ENCODE measurements at regions not wholly inside any gene's neighbourhood (a gene's known extent, or its start where the extent isn't known, plus 50 kb on each side); places are given as distances from the start of the nearest gene placed in this dataset.

DNA sequence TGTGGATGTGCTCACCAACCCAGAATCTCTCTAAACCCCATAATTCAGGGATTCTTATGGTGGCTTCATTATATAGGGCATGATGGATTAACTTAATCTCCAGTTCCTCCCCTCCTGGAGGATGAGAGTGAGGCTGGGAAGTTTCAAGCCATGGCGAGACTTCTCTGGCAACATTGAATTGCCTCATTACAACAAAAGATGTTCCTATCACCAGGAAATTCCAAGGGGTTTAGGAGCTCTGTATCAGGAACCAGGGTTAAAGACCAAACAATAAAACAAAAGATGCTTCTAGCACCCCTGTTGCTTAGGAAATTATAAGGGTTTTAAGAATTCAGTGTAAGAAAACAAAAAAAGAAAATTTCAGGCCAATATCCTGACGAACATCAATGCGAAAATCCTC is 100.1 kb downstream of the NAB1 start:
- H3K4me3 ChIP-seq, result no peak overlapping the region
- no peaks in the 10 kb centered on the region for H3F3A ChIP-seq (replicated peaks; ENCODE audit: low read depth)
- no peaks in the 10 kb centered on the region for H4K20me1 ChIP-seq (replicated peaks; ENCODE audit: insufficient read depth)
- H2AFZ ChIP-seq, result peak overlapping the region; percentile 2; the same call in 1 of the 2 replicates
- H3K27ac ChIP-seq (ENCODE audit: low read depth), result no peak overlapping the region
- peaks cover 7% of the 10 kb centered on the region; the same call in 2 of the 3 replicates for H3K4me1 Mint-ChIP-seq
- H3K27ac Mint-ChIP-seq, result no peak overlapping the region
- H3K36me3 Mint-ChIP-seq (ENCODE audit: low read depth), result no peaks in the 10 kb centered on the region
- ATAC-seq (no peak), DNase-seq (ENCODE audit: low spot score) (no peak)
- no peaks in the 10 kb centered on the region for H3K9me2 ChIP-seq (ENCODE audit: insufficient read depth)
- H3K4me2 ChIP-seq, result no peak overlapping the region
- no peaks in the 10 kb centered on the region for H3K27me3 Mint-ChIP-seq (ENCODE audit: insufficient read depth, low read depth, poor library complexity)
- no peaks in the 10 kb centered on the region; the same call in 2 of the 3 replicates for H3K9me3 Mint-ChIP-seq
- H3K36me3 ChIP-seq (ENCODE audit: insufficient read depth), result no peaks in the 10 kb centered on the region
- no peaks in the 10 kb centered on the region for H3K27me3 ChIP-seq (ENCODE audit: insufficient read depth)
- no peaks in the 10 kb centered on the region for H3K79me2 ChIP-seq (replicated peaks; ENCODE audit: insufficient read depth)
- no peak overlapping the region for H3K4me3 Mint-ChIP-seq
- no peaks in the 10 kb centered on the region for H3K4me1 ChIP-seq (ENCODE audit: insufficient read depth)
- no peak for TF ChIP-seq STAT1 (IDR thresholded peaks at IDR 0.05; ENCODE audit: unreplicated experiment)
- TF ChIP-seq, protein P1, sequence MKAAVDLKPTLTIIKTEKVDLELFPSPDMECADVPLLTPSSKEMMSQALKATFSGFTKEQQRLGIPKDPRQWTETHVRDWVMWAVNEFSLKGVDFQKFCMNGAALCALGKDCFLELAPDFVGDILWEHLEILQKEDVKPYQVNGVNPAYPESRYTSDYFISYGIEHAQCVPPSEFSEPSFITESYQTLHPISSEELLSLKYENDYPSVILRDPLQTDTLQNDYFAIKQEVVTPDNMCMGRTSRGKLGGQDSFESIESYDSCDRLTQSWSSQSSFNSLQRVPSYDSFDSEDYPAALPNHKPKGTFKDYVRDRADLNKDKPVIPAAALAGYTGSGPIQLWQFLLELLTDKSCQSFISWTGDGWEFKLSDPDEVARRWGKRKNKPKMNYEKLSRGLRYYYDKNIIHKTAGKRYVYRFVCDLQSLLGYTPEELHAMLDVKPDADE (IDR thresholded peaks at IDR 0.05), result no peak
- no peak for TF ChIP-seq EZH2 (IDR thresholded peaks at IDR 0.05; ENCODE audit: low read depth, unreplicated experiment)
- no peak for TF ChIP-seq ZNF114 (CRISPR knock-in tag; IDR thresholded peaks at IDR 0.05)
- TF ChIP-seq CREB1 (CRISPR knock-in tag; IDR thresholded peaks at IDR 0.05; ENCODE audit: low read depth), result no peak
- no peak for TF ChIP-seq NANOG (IDR thresholded peaks at IDR 0.05; ENCODE audit: borderline replicate concordance)
- TF ChIP-seq, protein P2, sequence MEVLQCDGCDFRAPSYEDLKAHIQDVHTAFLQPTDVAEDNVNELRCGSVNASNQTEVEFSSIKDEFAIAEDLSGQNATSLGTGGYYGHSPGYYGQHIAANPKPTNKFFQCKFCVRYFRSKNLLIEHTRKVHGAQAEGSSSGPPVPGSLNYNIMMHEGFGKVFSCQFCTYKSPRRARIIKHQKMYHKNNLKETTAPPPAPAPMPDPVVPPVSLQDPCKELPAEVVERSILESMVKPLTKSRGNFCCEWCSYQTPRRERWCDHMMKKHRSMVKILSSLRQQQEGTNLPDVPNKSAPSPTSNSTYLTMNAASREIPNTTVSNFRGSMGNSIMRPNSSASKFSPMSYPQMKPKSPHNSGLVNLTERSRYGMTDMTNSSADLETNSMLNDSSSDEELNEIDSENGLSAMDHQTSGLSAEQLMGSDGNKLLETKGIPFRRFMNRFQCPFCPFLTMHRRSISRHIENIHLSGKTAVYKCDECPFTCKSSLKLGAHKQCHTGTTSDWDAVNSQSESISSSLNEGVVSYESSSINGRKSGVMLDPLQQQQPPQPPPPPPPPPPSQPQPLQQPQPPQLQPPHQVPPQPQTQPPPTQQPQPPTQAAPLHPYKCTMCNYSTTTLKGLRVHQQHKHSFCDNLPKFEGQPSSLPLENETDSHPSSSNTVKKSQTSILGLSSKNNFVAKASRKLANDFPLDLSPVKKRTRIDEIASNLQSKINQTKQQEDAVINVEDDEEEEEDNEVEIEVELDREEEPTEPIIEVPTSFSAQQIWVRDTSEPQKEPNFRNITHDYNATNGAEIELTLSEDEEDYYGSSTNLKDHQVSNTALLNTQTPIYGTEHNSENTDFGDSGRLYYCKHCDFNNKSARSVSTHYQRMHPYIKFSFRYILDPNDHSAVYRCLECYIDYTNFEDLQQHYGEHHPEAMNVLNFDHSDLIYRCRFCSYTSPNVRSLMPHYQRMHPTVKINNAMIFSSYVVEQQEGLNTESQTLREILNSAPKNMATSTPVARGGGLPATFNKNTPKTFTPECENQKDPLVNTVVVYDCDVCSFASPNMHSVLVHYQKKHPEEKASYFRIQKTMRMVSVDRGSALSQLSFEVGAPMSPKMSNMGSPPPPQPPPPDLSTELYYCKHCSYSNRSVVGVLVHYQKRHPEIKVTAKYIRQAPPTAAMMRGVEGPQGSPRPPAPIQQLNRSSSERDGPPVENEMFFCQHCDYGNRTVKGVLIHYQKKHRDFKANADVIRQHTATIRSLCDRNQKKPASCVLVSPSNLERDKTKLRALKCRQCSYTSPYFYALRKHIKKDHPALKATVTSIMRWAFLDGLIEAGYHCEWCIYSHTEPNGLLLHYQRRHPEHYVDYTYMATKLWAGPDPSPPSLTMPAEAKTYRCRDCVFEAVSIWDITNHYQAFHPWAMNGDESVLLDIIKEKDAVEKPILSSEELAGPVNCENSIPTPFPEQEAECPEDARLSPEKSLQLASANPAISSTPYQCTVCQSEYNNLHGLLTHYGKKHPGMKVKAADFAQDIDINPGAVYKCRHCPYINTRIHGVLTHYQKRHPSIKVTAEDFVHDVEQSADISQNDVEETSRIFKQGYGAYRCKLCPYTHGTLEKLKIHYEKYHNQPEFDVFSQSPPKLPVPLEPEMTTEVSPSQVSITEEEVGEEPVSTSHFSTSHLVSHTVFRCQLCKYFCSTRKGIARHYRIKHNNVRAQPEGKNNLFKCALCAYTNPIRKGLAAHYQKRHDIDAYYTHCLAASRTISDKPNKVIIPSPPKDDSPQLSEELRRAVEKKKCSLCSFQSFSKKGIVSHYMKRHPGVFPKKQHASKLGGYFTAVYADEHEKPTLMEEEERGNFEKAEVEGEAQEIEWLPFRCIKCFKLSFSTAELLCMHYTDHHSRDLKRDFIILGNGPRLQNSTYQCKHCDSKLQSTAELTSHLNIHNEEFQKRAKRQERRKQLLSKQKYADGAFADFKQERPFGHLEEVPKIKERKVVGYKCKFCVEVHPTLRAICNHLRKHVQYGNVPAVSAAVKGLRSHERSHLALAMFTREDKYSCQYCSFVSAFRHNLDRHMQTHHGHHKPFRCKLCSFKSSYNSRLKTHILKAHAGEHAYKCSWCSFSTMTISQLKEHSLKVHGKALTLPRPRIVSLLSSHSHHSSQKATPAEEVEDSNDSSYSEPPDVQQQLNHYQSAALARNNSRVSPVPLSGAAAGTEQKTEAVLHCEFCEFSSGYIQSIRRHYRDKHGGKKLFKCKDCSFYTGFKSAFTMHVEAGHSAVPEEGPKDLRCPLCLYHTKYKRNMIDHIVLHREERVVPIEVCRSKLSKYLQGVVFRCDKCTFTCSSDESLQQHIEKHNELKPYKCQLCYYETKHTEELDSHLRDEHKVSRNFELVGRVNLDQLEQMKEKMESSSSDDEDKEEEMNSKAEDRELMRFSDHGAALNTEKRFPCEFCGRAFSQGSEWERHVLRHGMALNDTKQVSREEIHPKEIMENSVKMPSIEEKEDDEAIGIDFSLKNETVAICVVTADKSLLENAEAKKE (CRISPR knock-in tag; IDR thresholded peaks at IDR 0.05), result no peak
- TF ChIP-seq ZNF331 (CRISPR knock-in tag; IDR thresholded peaks at IDR 0.05; ENCODE audit: low read depth), result no peak
- TF ChIP-seq, protein P3, sequence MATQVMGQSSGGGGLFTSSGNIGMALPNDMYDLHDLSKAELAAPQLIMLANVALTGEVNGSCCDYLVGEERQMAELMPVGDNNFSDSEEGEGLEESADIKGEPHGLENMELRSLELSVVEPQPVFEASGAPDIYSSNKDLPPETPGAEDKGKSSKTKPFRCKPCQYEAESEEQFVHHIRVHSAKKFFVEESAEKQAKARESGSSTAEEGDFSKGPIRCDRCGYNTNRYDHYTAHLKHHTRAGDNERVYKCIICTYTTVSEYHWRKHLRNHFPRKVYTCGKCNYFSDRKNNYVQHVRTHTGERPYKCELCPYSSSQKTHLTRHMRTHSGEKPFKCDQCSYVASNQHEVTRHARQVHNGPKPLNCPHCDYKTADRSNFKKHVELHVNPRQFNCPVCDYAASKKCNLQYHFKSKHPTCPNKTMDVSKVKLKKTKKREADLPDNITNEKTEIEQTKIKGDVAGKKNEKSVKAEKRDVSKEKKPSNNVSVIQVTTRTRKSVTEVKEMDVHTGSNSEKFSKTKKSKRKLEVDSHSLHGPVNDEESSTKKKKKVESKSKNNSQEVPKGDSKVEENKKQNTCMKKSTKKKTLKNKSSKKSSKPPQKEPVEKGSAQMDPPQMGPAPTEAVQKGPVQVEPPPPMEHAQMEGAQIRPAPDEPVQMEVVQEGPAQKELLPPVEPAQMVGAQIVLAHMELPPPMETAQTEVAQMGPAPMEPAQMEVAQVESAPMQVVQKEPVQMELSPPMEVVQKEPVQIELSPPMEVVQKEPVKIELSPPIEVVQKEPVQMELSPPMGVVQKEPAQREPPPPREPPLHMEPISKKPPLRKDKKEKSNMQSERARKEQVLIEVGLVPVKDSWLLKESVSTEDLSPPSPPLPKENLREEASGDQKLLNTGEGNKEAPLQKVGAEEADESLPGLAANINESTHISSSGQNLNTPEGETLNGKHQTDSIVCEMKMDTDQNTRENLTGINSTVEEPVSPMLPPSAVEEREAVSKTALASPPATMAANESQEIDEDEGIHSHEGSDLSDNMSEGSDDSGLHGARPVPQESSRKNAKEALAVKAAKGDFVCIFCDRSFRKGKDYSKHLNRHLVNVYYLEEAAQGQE (IDR thresholded peaks at IDR 0.05; ENCODE audit: unreplicated experiment), result no peak

Data from GM23338 (cell line).